ENCODE measurements at regions not wholly inside any gene's neighbourhood (a gene's known extent, or its start where the extent isn't known, plus 50 kb on each side); places are given as distances from the start of the nearest gene placed in this dataset.

GRCh38 chr18:10286580-10287150, 167.8 kb upstream of the APCDD1 start:
- peak; percentile 88 for DNase-seq

DNA sequence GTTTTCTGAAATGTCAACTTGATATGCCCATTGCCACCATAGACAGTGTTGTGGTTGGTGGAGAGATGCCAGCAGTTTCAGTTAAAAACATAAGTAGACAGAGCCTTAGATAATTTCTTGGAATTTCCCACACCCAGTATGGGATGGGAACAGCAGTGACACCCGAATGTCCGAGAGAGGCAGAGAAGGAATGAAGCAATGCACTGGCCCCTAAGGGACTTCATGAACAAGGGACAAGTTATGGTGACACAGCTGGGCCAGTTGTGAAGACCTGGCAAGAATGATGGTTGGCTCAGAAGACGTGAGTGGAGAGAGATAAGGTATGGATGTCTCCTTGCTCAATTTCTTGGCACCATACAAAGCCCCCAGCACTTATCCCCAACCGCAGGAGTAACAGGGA, 165.2 kb upstream of the APCDD1 start:
- no peak for DNase-seq

GRCh38 chr18:10289951-10290637, 164.3 kb upstream of the APCDD1 start:
- no peak for DNase-seq

DNA sequence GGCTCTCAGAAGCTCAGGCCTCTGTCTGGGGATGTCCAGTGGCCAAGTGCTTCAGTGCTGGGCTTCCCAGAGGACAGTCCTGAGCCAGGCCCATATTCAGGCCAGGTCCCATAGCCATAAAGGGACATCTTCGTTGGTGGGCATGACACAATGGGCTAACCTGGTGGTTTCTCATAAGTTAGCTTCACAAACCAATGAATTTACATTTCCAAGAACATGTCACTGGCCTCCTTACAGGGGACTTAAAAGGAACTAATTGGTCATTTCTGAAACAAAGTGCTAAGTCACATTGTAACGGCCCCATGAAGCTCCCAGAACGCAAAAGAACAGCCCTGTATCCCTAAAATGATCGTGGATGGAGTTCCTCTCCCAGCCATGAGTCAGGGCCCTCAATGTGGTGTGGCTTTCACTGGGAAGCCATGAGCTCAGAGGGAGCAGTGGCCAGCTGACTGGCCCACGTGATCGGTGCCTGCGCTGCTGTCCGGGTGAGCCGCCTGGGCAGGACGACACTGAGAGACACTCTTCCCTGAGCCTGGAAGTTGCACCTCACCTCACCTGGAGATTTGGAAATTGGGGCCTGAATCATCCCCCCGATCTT, 163.7 kb upstream of the APCDD1 start:
- no peak for DNase-seq

DNA sequence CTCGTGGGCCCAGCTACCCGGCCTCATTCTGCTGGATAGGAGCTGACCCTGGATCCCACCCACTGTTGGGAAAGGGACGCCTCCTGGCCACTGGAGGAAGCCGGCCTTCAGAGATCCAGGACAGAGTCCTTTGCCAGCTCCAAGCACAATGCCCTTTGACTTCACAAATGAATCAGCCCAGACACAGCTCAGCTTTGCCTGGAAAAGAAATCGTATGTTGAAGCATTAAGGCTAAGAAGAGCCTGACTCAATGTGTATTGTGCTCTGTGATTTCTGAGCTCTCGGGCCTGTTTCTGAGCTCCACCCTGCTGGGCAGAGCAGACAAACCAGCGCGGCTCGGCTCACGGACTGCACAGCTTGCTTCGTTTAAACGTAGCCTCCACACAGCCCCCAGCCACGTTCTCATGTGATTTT, 162.9 kb upstream of the APCDD1 start:
- DNase-seq, result peak; percentile 36

DNA sequence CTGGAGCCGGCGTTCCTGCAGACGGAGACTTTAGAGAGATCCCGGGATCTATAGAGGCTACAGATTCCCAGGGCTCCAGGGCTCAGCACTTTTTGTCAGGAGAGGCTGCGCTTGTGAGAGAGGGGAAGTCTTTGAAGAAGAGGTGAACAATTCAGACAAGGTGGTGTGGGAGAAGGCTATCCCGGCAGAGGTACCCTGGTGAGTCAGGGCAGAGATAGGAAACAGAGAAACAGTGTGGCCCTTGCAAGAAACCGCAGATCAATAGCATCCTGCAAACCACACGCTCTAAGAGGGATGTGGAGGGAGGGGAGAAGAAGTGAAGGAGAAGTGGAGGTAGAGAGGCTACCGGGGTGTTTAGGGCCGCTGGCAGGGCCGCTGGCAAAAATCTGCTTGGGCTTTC, 160.5 kb upstream of the APCDD1 start:
- DNase-seq, result no peak

DNA sequence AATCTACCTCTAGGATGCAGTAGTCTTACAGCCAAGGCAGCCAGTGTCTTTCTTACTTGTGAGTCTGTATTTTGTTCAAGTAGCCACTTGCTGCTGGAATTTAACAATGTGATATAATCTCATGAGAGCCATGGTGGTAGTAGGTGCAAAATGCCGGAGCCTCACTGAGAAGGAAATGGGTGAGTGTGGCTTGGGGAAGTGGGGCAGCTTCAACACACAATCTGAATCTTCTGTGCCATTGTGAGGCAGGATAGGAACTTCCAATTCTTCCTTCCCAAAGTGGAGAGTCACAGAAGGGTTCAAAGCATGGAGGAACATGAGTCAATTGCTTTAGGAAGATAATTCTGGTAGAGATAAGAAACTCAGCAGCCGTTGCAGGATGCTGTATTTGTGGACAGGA, 158.7 kb upstream of the APCDD1 start:
- no peak for DNase-seq

DNA sequence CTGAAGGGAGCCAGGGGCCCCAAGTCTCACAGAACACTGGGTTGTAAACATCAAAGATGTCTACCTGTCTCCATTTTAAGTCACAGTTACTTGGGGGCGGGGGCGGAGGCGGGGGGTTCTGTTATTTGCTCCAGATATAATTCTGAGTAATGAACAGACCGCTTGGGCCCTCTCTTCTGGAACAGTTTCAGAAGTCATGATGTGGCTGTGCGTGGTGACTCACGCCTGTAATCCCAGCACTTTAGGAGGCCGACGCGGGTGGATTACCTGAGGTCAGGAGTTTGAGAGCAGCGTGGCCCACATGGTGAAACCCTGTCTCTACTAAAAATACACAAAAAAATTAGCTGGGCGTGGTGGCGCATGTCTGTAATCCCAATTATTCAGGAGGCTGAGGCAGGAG, 157.9 kb upstream of the APCDD1 start:
- DNase-seq, result no peak

- DNase-seq, result no peak
These were observed 157.3 kb upstream of the APCDD1 start for GRCh38 chr18:10297086-10297485.

- no peak for DNase-seq
These were observed 156.1 kb upstream of the APCDD1 start for GRCh38 chr18:10298346-10298745.

DNA sequence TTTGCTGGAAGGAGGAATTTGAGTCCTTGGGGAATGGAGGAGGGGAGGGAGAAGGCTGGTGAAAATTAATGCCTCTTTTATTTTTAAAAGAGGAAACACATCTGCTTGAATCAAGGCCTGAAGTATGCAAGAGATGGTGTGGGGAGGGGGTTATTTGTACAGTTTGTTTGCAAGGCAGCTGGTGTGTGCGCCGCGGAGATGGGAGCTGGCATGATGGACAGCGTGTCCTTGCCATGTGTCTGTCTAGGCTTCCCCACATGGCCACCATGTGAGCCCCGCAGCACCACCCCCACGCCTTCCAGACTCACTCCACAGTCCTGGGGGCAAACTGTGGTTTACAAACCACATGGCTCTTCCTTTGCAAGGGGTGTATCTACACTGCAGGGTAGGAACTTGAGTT, 154.8 kb upstream of the APCDD1 start:
- DNase-seq, result peak; percentile 92

DNA sequence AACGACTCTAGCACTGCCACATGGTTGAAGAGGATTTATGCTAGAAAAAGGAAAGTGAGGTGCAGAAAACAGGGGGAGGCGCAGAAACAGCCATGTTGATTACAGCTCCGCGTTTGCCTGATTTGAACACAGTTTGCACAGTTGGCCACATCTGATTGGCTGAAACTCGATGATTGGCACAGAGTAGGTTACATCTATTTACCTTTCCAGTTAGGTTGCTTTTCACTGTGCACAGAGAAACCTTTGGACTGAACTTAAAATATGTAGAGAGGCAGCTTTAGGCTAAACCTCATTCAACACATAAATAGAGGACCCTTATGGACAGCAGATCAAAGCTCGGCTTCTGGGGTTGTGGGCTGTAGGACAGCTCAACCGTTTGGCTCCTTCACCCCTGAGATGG, 153.7 kb upstream of the APCDD1 start:
- no peak for DNase-seq

- no peak for DNase-seq
These were observed 152.5 kb upstream of the APCDD1 start for GRCh38 chr18:10301831-10302483.

- DNase-seq, result no peak
These were observed 151.3 kb upstream of the APCDD1 start for GRCh38 chr18:10303171-10303570.

- peak; percentile 83 for DNase-seq
These were observed 149.6 kb upstream of the APCDD1 start for GRCh38 chr18:10304853-10305252.

DNA sequence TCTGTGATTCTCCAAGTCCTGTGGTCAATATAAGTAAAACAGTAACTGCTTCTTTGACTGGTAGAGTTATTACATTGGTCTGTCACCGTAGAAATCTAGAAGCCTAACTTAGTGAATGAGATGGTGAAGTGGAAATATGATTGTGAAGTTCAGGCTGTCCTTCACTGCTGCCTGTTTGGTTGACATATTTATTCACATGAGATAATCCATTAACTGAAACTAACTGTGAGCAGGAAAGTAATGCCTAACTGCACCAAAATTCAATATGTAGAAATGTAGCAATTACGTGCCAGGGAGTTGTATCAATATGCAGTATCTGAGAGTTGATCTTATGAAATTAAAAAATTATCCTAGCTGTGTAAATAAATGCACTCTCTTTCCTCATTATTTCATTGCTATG, 147.7 kb upstream of the APCDD1 start:
- DNase-seq, result no peak

DNA sequence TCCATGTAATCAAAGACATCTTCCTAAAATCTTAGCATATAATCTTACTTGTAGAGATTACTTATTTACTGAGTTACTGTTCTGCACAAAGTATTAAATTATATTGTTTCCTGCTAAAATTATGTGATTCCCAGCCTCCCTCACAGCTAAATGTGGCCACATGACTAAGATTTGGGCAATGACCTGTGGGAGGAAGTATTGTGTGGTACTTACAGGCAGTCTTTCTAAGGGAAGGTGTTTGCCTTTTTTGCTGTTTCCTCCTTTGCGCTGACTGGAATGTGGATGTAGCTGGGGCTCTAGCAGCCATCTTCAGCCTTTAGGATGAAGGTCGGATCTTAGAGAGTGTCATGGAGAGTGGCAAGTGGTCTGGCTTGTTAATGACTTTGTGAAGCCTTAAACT, 146.3 kb upstream of the APCDD1 start:
- DNase-seq, result no peak

GRCh38 chr18:10310626-10311025, 143.8 kb upstream of the APCDD1 start:
- no peak for DNase-seq

DNA sequence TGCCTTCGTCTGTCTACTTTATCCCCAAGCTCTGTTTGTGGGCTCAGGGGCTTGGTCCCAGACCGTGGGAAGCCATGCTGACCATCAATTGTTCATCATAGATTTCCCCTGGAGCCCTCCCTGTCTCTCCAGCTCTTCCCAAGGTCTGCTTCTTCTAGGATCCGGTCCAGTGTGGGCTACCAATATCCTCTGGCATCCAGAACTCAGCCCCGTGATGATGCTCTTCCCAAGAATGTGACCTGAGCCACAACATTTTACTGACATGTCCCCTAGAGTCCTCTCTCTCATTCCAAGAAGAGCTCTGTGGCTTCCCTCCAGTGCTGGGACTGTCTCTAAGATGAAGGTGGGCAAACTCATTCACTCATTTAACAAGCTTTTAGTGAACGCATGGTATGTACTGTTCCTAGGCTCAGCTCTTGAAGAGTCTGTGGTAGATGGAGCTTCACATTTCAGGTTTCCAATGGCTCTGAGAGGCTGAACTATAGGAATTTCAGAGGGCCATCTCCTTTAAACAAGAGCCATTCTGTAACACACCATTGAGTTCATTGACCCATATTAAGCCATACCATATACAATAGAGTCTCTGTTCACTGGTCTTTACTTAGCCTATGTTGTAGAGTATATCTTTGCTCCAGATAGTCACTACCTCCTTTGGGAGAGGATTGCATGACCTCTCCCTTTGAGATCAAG, 142.0 kb upstream of the APCDD1 start:
- DNase-seq, result no peak

DNA sequence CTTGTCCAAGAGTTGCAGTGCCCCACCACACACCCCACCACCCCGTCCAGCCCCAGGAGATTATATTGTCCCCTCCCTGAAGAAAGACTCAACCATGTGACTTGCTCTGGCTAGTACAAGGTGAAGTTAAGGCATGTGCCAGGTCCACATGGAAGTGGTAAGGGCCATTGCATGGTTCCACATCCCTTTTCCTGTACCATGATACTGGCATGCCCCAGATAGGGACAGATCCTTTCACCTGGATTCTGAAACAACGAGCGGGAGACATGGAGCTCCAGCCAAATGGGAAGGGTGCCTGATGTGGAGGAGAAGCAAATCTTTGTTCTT, 141.5 kb upstream of the APCDD1 start:
- no peak for DNase-seq

- peak; percentile 80 for DNase-seq
These were observed 140.4 kb upstream of the APCDD1 start for GRCh38 chr18:10314066-10314465.

- no peak for DNase-seq
These were observed 138.9 kb upstream of the APCDD1 start for GRCh38 chr18:10315522-10315921.

DNA sequence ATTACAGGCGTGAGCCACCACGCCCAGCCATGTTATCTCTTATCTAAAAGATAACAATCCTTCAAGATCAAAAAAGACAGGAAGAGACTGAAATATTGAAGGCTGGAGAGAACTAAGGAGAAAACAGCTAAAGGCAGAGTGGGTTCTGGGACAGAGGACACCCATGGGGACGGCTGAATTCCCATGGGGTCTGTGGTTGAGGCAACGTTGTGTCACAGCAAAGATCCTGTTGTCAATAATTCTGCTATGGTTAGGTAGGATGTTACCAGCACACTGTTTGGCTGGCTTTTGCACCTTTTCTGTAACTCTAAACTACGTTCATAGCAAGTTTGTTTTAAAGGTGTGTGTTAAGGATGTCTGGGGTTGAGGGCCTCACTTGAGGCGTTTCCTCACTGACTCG, 137.7 kb upstream of the APCDD1 start:
- DNase-seq, result no peak

Data from skin of body (tissue), 1 donor.